HG02588 (cell line): ENCODE measurements at regions not wholly inside any gene's neighbourhood (a gene's known extent, or its start where the extent isn't known, plus 50 kb on each side); places are given as distances from the start of the nearest gene placed in this dataset.

Experiments
- ATAC-seq: cut with Tn5 transposase; IDR thresholded peaks from one replicate; pipeline ENCODE4 v1.9.1; 2021; ENCODE audit warnings: mild to moderate bottlenecking, moderate library complexity; ENCODE audit not compliant: unreplicated experiment

DNA sequence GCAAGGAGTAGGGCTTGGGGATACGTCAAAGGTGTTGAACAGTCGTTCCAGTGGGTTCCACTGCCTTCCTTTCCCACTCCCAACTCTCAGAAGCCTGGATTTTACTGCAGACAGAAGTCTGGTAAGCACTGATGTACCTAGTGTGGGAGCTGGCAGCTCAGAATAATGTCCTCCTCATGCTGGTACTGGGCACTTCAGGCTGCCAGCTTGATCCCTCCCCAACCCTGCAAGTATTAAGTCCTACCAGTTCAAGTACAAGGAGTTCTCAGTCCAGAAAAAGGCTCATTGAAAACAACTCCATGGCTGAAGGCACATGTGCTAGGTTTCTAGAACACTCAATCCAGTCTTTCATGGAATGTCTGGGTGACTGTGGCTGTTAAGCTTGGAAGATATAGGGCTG, 304.3 kb downstream of the NUAK1 start:
- ATAC-seq, result no peak

DNA sequence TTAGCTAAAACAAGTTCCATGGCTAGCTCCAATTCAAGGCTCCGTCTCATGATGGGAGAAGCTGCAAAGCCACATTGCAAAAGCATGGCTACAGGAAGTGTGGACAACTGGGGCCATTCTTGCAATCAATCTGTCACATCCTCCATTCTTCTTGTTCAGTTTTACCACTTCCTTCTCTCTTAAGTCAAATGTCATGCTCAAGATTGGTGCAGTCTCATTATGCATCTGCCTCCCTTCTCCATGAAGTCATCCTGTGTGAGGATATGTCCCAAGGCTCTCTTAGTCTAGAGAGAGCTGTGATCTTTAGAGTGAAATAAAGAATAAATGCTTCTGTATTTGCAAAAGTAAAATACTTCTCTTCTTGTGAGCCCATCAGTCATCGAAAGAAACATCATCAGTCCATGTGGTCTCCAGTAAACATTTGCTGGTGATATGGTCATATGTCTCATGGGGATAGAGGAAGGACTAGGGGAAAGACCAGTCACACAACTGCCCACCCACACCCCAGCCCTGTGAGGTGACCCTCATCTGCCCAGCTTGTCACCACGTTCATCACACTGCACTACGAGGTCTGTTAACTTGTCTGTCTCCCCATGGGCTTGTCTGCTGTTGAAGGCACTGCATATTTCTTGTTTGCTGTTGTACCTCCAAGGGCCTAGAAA, 303.0 kb downstream of the NUAK1 start:
- ATAC-seq, result no peak

DNA sequence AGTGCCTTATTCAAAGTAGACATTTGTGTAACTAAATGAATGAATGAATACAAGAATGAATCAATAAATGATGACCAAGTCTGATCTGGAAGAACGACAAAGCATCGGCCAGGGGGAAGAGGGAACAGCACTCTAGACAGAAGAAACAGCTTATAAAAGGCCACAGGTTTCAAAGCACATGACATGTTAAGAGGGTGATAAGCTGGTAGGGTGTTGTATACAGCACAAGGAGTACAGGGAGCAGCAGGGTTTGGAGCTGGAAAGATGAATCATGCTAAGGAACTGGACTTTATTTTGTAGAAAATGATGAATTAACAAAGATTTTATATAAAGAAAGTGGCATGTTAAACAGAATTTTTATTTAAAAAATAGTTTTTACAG, 302.5 kb downstream of the NUAK1 start:
- no peak for ATAC-seq

DNA sequence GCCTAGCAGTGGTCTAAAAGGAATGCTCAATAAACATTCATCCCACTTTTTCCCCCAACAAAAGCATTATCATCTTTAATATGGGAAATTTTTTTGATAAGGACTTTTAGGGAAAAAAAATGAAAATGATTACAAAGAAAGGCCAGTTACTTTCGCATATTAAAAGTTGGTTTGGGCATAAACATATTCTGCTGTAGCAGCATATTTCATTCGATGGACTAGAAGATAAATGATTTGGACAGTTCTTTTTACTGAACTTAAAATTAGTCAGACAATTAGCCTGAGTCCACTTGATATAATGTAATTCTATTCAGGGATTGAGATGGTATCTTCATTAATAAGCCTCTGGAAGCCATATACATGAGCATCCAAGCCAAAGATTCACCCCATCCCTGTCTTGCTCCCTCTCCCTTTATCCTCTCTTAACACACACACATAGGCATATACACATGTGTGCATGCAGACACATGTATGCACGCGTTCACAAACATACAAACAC, 299.1 kb downstream of the NUAK1 start:
- ATAC-seq, result no peak

DNA sequence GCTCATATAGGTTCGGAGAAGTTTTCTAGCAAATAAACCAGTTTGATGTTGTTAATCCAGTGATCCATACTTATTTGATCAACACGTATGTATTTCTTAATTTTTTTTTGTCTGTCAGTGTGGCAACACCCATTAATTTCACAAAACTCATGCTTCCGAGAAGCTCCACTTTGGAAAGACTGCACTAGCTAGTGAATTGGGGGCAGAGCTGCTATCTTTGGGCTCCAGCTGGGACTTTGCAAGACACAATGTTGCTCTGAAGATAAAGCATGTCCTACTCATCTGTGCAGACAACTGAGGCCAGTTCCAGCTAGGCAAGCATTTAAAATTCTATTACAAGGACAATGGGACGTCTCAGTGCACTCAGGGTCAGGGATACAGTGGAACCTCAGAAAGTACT, 298.4 kb downstream of the NUAK1 start:
- no peak for ATAC-seq

DNA sequence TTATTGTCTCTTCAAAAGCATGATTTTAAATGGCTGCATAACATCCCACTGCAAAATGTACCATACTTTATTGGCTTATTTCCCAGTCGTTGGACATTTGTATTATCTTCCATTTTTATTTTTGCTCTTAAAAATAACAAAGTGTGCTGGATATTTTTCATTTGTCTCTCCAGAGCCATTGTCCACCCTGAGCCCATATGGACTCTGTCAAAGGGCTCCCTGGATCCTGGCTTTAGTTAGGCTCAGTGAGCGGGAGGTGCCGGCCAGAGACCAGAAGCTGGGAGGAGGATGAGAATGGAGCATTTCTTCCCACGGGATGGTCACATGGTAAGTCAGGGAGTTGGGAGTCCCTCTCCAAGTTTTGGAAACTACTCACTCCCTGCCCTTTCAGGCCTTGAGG, 296.9 kb downstream of the NUAK1 start:
- ATAC-seq, result no peak

DNA sequence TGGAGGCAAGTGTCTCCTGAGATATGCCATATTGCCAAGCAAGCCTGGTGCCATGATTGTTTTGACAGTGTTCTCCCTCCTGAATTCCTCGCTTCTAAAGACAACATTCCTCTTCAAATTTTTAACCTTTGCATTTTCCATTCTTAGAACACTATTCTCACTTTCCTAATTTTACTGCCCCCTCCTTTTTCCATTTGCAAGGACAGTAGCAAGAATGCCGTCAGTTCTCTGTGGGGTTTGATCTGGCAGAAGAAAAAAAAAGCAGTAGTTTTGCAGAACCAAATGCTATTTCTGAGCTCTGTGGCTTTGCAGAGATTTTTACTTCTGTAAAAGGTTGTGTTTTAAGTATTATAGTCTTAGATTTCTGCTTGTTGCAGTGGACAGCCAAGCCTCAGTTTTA, 295.2 kb downstream of the NUAK1 start:
- ATAC-seq, result no peak

DNA sequence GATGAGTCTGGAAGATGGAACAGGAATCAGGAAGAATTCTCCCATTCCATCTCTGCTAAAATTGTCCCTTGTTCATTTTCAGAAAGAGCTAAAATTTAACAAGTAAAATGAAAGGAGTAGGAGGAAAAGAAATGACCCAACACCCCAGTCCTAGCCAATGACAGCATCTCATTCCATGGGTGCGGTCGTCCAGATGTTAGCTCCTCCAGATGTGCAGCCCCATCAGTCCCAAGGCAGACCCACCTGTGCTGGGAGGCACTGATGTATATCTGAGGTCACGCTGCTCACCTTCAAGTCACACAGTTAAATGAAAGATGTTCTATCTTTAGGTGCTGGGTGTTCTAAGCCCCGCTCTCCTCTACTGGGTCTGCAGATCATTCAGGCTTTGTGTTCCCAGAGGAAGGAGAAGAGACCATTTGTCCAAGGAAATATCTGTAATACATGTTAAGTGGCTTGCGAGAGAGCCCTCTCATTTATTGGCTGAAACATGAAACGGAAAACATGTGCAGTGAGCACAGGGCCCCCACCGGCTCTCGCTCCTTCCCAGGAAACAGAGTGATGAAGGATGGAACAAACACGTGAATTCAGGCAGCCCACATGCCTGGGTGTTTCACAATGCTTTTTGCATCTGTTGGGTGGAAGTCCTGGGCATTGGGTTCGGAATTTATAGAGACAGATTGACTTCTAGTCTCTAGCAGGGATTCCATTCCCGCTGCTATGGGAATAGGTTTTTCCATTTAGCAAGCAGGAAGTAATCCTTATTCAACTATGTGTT, 294.6 kb downstream of the NUAK1 start:
- no peak for ATAC-seq

DNA sequence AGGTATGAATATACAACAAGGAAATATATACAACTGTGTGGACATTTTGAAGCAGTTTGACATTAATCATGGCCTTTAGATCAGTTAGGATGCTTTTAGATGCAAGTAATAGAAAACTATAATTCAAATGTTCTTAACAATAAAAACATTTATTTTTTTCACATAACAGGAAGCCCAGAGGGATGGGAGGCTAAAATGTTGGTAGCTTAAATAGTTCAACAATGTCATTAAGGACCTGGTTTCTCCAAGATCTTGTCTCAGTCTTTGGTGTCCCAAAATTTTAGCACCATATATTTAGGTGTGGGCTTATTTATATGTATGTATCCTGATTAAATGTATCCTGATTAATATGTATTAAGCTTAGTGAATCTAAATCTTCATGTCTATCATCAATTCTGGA, 292.4 kb downstream of the NUAK1 start:
- ATAC-seq, result no peak

DNA sequence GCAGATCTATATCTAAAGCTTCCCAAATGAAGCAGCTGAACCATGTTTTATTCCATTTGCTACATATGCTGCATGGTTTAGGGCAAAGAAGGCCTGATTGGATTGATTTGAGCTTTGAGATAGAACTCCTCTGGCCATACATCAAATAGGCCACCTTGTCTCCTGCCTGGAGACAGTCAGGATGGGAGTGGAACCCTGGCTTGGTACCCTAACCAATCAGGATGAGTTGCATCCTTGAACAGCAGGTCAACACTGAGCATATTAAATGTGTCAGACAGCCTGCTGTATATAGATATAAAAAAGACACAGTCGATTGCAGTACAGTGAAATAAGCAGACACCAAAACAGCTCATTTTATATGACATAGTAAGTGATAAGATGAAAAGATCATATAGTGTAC, 291.7 kb downstream of the NUAK1 start:
- no peak for ATAC-seq

DNA sequence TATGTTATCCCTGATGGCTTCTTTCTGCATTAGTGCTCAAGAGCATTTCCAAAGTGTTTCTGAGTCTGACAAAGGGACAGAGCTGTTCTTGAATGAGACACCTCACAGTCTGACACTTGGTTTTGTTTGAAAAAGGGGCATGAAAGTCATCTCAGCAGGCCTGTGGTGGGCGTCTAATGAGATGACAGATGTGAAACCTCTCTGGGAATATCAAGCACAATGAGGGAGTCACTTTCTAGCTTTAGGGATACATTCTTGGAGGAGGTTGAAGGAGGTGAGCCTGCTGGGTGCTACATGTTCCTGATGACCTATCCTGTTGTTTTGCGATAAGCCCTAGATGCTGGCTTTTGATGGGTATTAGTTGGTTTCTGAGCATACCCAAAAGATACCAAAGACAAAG, 290.5 kb downstream of the NUAK1 start:
- no peak for ATAC-seq

DNA sequence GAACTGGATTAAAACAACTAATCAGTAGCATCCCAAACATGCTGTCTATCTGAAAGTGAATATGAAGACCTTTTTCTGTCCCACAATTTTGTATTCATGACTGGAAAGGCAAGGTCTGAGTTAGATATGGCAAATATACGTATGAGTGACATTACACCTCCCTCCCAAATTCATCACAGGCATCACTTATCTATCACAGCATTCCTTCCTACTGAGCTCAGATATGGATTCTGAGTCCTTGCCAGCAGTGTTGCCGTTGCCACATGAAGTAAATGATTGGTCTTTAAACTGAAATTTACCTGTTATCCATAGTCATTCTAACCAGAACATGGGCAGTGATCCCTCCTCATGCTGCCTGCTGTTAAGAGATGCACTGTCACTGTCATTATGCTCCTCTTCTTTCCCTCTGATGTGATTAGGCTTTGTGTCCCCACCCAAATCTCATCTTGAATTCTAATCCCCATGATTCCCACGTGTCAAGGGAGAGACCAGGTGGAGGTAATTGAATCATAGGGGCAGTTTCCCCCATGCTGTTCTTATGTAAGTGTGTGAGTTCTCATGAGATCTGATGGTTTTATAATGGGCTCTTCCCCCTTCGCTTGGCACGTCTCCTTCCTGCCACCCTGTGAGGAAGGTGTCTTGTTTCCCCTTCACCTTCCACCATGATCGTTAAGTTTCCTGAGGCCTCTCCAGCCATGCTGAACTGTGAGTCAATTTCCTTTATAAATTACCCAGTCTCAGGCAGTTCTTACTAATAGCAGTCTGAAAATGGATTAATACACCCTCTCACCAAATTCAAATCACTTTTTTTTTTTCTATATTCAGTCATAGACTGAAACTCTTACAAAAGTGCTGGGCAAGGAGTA, 288.4 kb downstream of the NUAK1 start:
- no peak for ATAC-seq

DNA sequence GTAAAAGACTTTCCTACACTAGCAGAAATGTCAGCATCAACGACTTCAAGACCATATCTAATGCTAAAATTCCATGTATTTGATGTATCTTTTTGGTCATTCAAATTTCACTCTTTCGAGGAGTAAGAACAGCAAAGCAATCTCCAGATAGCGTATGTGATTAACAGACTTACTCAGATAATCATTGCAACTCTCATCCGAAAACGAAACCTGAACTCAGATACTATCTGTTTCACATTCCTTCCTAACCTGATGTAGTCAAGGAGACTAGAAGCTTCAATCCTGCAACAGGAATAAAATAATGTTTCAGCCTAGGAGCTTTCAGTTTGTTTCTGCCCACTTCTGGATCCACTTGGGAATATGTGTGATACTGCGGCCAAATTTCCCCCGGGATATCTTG, 286.3 kb downstream of the NUAK1 start:
- no peak for ATAC-seq

DNA sequence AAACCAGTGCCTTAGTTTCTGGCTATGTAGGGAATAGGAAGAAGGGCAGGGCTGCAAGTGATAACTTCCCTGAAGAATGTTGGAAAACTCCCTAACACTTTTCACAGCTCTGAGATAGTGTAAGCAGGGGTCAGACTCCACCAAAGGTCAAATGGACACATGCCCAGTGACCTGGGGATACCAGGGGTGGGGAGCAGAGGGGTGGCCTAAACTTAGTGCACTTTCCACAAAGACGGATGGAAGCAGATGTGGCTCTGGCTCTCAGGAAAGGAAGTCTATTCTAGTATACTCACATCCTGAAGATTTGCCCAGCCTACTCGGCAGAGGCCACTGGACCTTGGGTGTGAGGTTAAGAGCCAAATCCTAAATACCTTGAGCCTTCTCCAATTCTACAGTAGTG, 285.8 kb downstream of the NUAK1 start:
- ATAC-seq, result no peak

DNA sequence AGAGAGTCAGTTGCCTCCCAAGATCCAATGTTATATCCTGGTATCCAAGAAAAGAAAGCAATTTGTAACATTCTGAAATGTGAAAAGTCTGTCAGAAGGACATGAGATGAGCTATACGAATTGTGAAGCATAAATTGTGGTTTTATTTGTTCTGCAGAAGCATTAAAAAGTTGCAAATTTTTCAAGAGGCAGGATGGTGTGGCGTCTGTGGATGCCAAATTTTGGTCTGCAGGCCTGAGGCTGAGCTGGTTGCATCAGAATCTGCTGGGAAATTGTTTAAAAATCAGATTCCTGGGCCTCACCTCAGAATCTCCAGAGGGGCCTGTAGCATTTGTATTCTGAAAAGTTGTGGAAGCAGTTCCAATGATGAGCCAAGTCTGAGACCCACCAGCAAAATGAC, 284.7 kb downstream of the NUAK1 start:
- ATAC-seq, result no peak

DNA sequence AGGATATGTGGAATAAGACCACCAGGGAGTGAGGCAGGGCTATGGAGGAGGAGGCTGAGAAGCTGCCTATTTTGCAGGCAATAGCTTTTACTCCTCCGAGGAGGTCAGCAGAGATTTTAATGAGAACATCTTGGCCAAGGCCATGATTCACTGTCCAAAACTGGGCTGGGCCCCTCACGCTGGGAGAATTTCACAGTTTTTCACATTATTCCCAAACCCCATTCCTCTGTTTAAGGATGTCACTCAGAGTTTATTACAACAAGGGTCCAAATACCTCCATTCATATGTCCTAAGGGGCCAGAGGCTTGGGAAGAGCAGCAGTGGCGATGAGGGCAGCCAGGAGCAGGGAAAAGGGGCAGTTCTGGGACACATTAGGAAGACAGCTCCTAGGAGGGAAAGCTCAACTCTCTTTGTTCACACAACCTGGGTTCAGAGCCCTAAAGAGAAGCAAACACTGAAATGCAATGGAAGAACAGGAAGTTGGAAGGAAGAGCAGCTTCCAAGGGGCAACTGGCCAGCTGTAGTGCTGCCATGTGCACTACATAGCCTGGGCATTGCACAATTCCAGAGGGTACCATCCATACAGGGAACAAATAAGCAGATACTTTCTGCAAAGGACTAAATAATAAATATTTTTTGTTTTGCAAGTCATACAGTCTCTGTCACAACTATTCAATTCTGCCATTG, 283.2 kb downstream of the NUAK1 start:
- ATAC-seq, result no peak

DNA sequence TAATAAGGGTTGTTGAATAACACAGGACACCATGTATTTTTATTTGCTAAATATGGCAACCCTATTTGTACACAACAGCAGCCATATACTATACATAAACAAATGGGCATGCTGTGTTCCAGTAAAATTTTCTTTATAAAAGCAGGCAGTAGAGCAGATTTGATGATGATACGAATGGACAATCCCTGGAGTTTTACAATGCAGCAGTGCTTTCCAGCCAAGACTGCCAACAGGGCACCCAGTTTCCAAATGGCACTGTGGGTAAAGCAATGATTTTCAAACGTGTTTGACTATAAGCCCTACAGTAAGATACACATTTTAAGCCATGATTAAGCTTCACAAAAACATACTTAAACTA, 282.7 kb downstream of the NUAK1 start:
- no peak for ATAC-seq

DNA sequence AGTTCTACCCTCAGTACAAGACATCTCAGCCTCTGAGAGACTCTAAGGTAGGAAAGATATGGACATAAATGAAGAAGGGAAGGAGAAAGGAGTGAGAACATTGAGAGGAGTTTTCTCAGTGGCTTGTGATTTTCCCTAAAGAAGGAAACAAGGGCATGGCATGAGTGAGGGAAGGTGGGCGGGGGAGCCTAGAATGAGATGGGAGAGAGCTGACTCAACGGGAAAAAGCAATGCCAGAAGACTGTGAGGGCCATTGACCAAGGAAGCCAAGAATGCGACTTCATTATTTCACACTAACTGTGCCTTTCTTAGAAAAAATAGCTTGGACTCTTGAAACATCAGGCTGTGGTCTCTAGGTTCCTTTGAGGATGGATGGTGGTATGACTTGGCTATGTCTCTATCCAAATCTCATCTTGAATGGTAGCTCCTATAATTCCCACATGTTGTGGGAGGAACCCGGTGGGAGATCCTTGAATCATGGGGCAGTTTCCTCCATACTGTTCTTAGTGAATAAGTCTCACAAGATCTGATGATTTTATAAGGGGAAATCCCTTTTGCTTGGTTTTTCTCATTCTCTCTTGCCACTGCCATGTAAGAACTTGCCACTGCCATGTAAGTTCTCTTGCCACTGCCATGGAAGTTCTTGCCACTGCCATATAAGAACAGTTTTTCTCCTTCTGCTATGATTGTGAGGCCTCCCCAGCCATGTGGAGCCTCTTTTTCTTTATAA, 279.6 kb downstream of the NUAK1 start:
- no peak for ATAC-seq

DNA sequence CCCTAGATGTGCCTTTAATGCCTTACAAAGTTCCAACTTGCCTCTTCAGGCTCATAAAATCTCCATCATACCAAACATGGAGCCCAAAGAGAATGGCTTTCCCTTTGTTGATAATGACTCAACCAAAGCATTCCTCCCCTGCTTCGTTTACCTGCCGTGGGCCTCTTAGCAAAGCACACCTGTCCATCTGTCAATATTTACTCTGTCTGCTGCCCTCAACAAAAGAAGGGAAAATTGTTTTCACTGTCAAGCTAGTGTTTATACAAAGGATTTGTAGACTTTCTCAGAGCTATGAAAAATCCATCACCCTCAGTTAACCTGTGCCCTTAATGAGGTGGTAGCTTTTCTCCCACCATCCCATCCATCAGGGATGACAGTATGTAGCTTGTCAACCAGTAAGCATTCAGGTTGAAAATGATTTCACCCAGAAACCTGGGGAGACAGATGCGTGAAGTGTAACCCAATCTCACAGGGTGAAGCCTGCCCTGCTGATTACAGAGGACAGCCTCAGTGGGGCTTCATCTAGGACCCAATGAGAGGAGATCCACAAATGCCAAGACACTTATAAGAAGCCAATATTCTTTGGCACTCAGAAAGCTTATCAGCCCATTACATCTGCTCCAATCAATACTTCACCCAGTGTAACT, 278.1 kb downstream of the NUAK1 start:
- ATAC-seq, result no peak

DNA sequence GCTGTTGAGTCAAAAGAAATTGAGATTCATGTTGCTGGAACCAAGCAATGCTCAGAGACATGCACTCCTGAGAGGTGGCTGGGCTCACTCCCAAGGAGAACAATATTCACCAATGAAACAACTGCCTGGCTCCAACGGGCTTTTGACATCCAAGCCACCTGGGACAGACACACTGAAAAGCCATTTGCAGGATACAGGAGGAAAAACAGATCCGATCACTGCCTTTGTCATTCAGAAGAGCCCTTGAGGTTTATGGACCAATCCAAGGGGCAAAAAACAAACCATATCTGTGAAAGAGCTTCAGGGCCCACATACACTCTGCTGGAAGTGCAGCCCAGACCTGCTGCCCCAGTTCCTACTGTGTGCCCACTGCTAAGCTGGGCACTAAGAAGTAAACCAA, 277.5 kb downstream of the NUAK1 start:
- no peak for ATAC-seq
